DMS79 (cell line): ENCODE measurements at regions not wholly inside any gene's neighbourhood (a gene's known extent, or its start where the extent isn't known, plus 50 kb on each side); places are given as distances from the start of the nearest gene placed in this dataset.

Experiments used
- DNase-seq: peaks from one replicate; lab custom pipeline; 2025; lab: John Stamatoyannopoulos, UW

- no peak for DNase-seq
Measured at GRCh38 chr2:145088756-145089155, 568.8 kb upstream of the ZEB2 start.

GRCh38 chr2:145086910-145087309 is 567.0 kb upstream of the ZEB2 start:
- DNase-seq, result no peak

GRCh38 chr2:145085612-145086011 is 565.7 kb upstream of the ZEB2 start:
- DNase-seq, result no peak

- no peak for DNase-seq
Measured at GRCh38 chr2:145080426-145080825, 560.5 kb upstream of the ZEB2 start.

- DNase-seq, result no peak
Measured at GRCh38 chr2:145079641-145080040, 559.7 kb upstream of the ZEB2 start.

- no peak for DNase-seq
Measured at GRCh38 chr2:145078923-145079322, 559.0 kb upstream of the ZEB2 start.

GRCh38 chr2:145076085-145076484 is 556.2 kb upstream of the ZEB2 start:
- no peak for DNase-seq

GRCh38 chr2:145075454-145076062 is 555.6 kb upstream of the ZEB2 start:
- DNase-seq, result no peak

GRCh38 chr2:145070703-145071102 is 550.8 kb upstream of the ZEB2 start:
- DNase-seq, result no peak

- no peak for DNase-seq
Measured at GRCh38 chr2:145068509-145068908, 548.6 kb upstream of the ZEB2 start.

- no peak for DNase-seq
Measured at GRCh38 chr2:145067549-145068030, 547.7 kb upstream of the ZEB2 start.

- no peak for DNase-seq
Measured at GRCh38 chr2:145066856-145067548, 547.1 kb upstream of the ZEB2 start.

- DNase-seq, result no peak
Measured at GRCh38 chr2:145066151-145066661, 546.3 kb upstream of the ZEB2 start.

GRCh38 chr2:145065342-145065741 is 545.4 kb upstream of the ZEB2 start:
- DNase-seq, result no peak

GRCh38 chr2:145064511-145064910 is 544.6 kb upstream of the ZEB2 start:
- no peak for DNase-seq

GRCh38 chr2:145060876-145061275 is 541.0 kb upstream of the ZEB2 start:
- no peak for DNase-seq

GRCh38 chr2:145059914-145060313 is 540.0 kb upstream of the ZEB2 start:
- DNase-seq, result no peak

- DNase-seq, result no peak
Measured at GRCh38 chr2:145059343-145059742, 539.4 kb upstream of the ZEB2 start.

- DNase-seq, result no peak
Measured at GRCh38 chr2:145058457-145058856, 538.5 kb upstream of the ZEB2 start.

- DNase-seq, result no peak
Measured at GRCh38 chr2:145055651-145056050, 535.7 kb upstream of the ZEB2 start.

- no peak for DNase-seq
Measured at GRCh38 chr2:145050134-145050533, 530.2 kb upstream of the ZEB2 start.

GRCh38 chr2:145049475-145049874 is 529.6 kb upstream of the ZEB2 start:
- DNase-seq, result no peak

GRCh38 chr2:145047554-145047953 is 527.6 kb upstream of the ZEB2 start:
- no peak for DNase-seq

- no peak for DNase-seq
Measured at GRCh38 chr2:145044491-145044890, 524.6 kb upstream of the ZEB2 start.
